ENCODE measurements at regions not wholly inside any gene's neighbourhood (a gene's known extent, or its start where the extent isn't known, plus 50 kb on each side); places are given as distances from the start of the nearest gene placed in this dataset.

- TF ChIP-seq CTCF (conservative IDR thresholded peaks at IDR 0.05): no peak
- no peak for TF ChIP-seq EZH2 (IDR thresholded peaks at IDR 0.05; ENCODE audit: low read depth)
Observed at GRCh38 chr2:207227749-207228145, 62.0 kb upstream of the KLF7 start.

Measured in PC-9 (cell line).